ENCODE measurements at regions not wholly inside any gene's neighbourhood (a gene's known extent, or its start where the extent isn't known, plus 50 kb on each side); places are given as distances from the start of the nearest gene placed in this dataset.

Small RNA genes in the stretch of these regions (microRNA-seq; reads per million reads assigned to microRNA genes)
- 0 reads per million in 2 donors for gene MIR3977
